Bronchial epithelial cell (primary cell): ENCODE measurements at regions not wholly inside any gene's neighbourhood (a gene's known extent, or its start where the extent isn't known, plus 50 kb on each side); places are given as distances from the start of the nearest gene placed in this dataset.

Source experiments
- DNase-seq: peaks from one replicate; pipeline ENCODE4 v3.0.0-alpha.2; 2010; ENCODE audit warnings: low read depth
- FAIRE-seq: peaks from 2 replicates; lab custom pipeline; 2011; peaks lifted over from hg19 to GRCh38; lab: Jason Lieb, UNC
- H3K27me3 ChIP-seq: 2 replicates; pipeline ENCODE4 v1.5.1; 2011; ENCODE audit warnings: low read length; ENCODE audit not compliant: control insufficient read depth, insufficient read depth
- H3K36me3 ChIP-seq: 2 replicates; pipeline ENCODE4 v1.5.1; 2011; ENCODE audit warnings: low read length; ENCODE audit not compliant: control insufficient read depth, insufficient read depth
- H3K4me3 ChIP-seq: 2 replicates; pipeline ENCODE4 v1.5.1; 2011; ENCODE audit warnings: mild to moderate bottlenecking, low read depth, low read length, control low read depth
- TF ChIP-seq, protein P1 (sequence below): IDR thresholded peaks from 2 replicates; pipeline ENCODE4 v1.5.1; 2011; ENCODE audit warnings: mild to moderate bottlenecking, moderate library complexity, low read length, control low read depth, inconsistent platforms; ENCODE audit not compliant: insufficient read depth, severe bottlenecking

GRCh38 chr1:208885060-208885459 is 640.9 kb upstream of the PLXNA2 start:
- peak; percentile 39 for DNase-seq
- no peak for FAIRE-seq

DNA sequence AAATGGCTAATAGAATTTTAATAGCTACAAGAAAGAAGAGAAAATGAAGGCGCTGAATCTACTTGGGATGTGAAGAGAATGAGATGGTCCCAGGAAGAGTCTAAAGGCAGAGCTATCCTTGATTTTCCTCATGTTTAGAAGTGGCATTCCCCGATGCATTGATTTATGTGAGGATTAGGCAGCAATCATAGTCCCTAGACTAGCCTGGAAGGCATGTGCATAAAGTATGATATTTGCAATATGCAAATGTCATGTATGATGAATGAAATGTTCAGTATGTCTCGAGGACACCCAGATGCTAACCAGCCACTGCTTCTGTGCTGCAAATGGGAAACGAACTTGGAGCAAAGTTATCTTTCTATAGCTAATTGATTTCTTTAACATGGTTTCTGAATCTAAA is 641.5 kb upstream of the PLXNA2 start:
- FAIRE-seq (no peak), DNase-seq (no peak)
- no peak overlapping the region for H3K4me3 ChIP-seq
- TF ChIP-seq, protein P1, sequence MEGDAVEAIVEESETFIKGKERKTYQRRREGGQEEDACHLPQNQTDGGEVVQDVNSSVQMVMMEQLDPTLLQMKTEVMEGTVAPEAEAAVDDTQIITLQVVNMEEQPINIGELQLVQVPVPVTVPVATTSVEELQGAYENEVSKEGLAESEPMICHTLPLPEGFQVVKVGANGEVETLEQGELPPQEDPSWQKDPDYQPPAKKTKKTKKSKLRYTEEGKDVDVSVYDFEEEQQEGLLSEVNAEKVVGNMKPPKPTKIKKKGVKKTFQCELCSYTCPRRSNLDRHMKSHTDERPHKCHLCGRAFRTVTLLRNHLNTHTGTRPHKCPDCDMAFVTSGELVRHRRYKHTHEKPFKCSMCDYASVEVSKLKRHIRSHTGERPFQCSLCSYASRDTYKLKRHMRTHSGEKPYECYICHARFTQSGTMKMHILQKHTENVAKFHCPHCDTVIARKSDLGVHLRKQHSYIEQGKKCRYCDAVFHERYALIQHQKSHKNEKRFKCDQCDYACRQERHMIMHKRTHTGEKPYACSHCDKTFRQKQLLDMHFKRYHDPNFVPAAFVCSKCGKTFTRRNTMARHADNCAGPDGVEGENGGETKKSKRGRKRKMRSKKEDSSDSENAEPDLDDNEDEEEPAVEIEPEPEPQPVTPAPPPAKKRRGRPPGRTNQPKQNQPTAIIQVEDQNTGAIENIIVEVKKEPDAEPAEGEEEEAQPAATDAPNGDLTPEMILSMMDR: no peak
- no peaks in the 10 kb centered on the region for H3K36me3 ChIP-seq
- H3K27me3 ChIP-seq: no peaks in the 10 kb centered on the region

More at GRCh38 chr1:208885060-208885459, 640.9 kb upstream of the PLXNA2 start:
- H3K4me3 ChIP-seq: no peak overlapping the region
- no peaks in the 10 kb centered on the region for H3K36me3 ChIP-seq
- no peaks in the 10 kb centered on the region for H3K27me3 ChIP-seq
- TF ChIP-seq, protein P1: no peak

- DNase-seq (no peak), FAIRE-seq (no peak)
- no peaks in the 10 kb centered on the region for H3K36me3 ChIP-seq
- no peaks in the 10 kb centered on the region for H3K27me3 ChIP-seq
- TF ChIP-seq, protein P1: no peak
- H3K4me3 ChIP-seq: no peak overlapping the region
Measured at GRCh38 chr1:208888376-208888775, 644.2 kb upstream of the PLXNA2 start.

DNA sequence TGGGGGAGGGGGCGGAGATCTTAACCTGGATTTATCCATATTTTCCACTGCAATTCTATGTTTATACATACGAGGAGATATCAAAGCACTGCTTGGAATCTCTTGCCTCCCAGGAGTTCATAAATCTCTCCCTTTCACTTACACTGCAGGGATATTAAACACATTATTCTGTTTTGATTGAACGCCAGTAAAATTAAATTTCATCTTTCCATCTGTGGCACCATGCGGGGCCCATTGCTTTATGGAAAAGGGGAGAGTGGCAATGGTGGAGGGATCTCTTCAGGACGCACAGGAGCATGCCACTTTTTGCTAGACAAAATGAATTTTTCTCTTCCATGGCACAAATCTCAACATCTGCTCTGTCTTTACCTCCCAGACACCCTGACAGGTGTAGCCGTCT is 648.0 kb upstream of the PLXNA2 start:
- FAIRE-seq: no peak
- TF ChIP-seq, protein P1: no peak

GRCh38 chr1:208893251-208893650 is 649.1 kb upstream of the PLXNA2 start:
- H3K36me3 ChIP-seq: no peaks in the 10 kb centered on the region
- DNase-seq: no peak
- no peaks in the 10 kb centered on the region for H3K27me3 ChIP-seq
- TF ChIP-seq, protein P1: no peak
- FAIRE-seq: no peak
- no peak overlapping the region for H3K4me3 ChIP-seq

More for the DNA sequence above, 648.0 kb upstream of the PLXNA2 start:
- H3K27me3 ChIP-seq: no peaks in the 10 kb centered on the region
- DNase-seq: no peak
- no peaks in the 10 kb centered on the region for H3K36me3 ChIP-seq
- no peak overlapping the region for H3K4me3 ChIP-seq

GRCh38 chr1:208895181-208895580 is 651.0 kb upstream of the PLXNA2 start:
- no peaks in the 10 kb centered on the region for H3K36me3 ChIP-seq
- DNase-seq (no peak), FAIRE-seq (no peak)
- no peaks in the 10 kb centered on the region for H3K27me3 ChIP-seq
- TF ChIP-seq, protein P1: no peak
- no peak overlapping the region for H3K4me3 ChIP-seq
